SHP77 treated with DMSO at 0.1 percent for 48 hours (cell line): ENCODE measurements at regions not wholly inside any gene's neighbourhood (a gene's known extent, or its start where the extent isn't known, plus 50 kb on each side); places are given as distances from the start of the nearest gene placed in this dataset.
"Not testable (repeated sequence)": the region's sequence is repeated elsewhere in the genome, so short reads cannot be mapped to it uniquely, and the experiment has no call there.

Experiments
- DNase-seq: peaks from one replicate; lab custom pipeline; 2025; lab: John Stamatoyannopoulos, UW

GRCh38 chr1:228824366-228824765 lies 89.1 kb downstream of the RHOU start:
- DNase-seq: no peak

GRCh38 chr1:228825041-228825440 lies 89.8 kb downstream of the RHOU start:
- DNase-seq: no peak

- no peak for DNase-seq
These were observed 90.7 kb downstream of the RHOU start for GRCh38 chr1:228825840-228826484.

- no peak for DNase-seq
These were observed 91.7 kb downstream of the RHOU start for GRCh38 chr1:228827019-228827418.

- no peak for DNase-seq
These were observed 92.9 kb downstream of the RHOU start for GRCh38 chr1:228828151-228828550.

- DNase-seq: no peak
These were observed 95.1 kb downstream of the RHOU start for GRCh38 chr1:228830185-228830953.

- DNase-seq: no peak
These were observed 95.7 kb downstream of the RHOU start for GRCh38 chr1:228830954-228831481.

GRCh38 chr1:228833911-228834688 lies 98.8 kb downstream of the RHOU start:
- no peak for DNase-seq

- DNase-seq: no peak
These were observed 100.2 kb downstream of the RHOU start for GRCh38 chr1:228835456-228835855.

GRCh38 chr1:228835911-228836310 lies 100.6 kb downstream of the RHOU start:
- DNase-seq: no peak

GRCh38 chr1:228836427-228836826 lies 101.1 kb downstream of the RHOU start:
- no peak for DNase-seq

GRCh38 chr1:228837032-228837431 lies 101.8 kb downstream of the RHOU start:
- DNase-seq: no peak

GRCh38 chr1:228837817-228838716 lies 102.8 kb downstream of the RHOU start:
- no peak for DNase-seq

GRCh38 chr1:228838717-228839500 lies 103.6 kb downstream of the RHOU start:
- no peak for DNase-seq

GRCh38 chr1:228839656-228840055 lies 104.4 kb downstream of the RHOU start:
- DNase-seq: no peak

GRCh38 chr1:228841632-228842031 lies 106.4 kb downstream of the RHOU start:
- DNase-seq: no peak

GRCh38 chr1:228842094-228842775 lies 107.0 kb downstream of the RHOU start:
- no peak for DNase-seq

GRCh38 chr1:228845101-228845500 lies 109.8 kb downstream of the RHOU start:
- no peak for DNase-seq

GRCh38 chr1:228846952-228847351 lies 111.7 kb downstream of the RHOU start:
- no peak for DNase-seq

GRCh38 chr1:228847451-228847850 lies 112.2 kb downstream of the RHOU start:
- not testable (repeated sequence) for DNase-seq
